Adrenal gland (tissue), 9 donors: ENCODE measurements at regions not wholly inside any gene's neighbourhood (a gene's known extent, or its start where the extent isn't known, plus 50 kb on each side); places are given as distances from the start of the nearest gene placed in this dataset.
"Not testable (repeated sequence)": the region's sequence is repeated elsewhere in the genome, so short reads cannot be mapped to it uniquely, and the experiment has no call there.

Experiments
- DNase-seq, 7 donors: peaks; one replicate each; pipeline ENCODE4 v3.0.0-alpha.2; 2019 to 2020
- H3K27ac ChIP-seq, 5 donors: fragments of 200-600 bp; sonication (generic) in 4 of 5; 1 replicate in 3 of 5; 2 replicates in 2 of 5; pipeline versions ENCODE4 v1.5.1 to v1.8.0; 2016 to 2020; ENCODE audit warnings: mild to moderate bottlenecking in 1 of 5
- H3K27me3 ChIP-seq: fragments of 200-600 bp; 2 replicates; pipeline ENCODE4 v1.8.0; 2021
- H3K36me3 ChIP-seq, 2 donors: fragments of 200-600 bp; replicated peaks in 1 of 2; 1 replicate in 1 of 2; 2 replicates in 1 of 2; pipeline versions ENCODE4 v1.5.1 to v1.8.0; 2018 to 2022
- H3K4me1 ChIP-seq, 2 donors: fragments of 200-600 bp; replicated peaks in 1 of 2; 1 replicate in 1 of 2; 2 replicates in 1 of 2; pipeline versions ENCODE4 v1.5.1 to v1.8.0; 2018 to 2021
- H3K4me3 ChIP-seq, 4 donors: fragments of 200-600 bp; sonication (generic) in 3 of 4; one replicate each; pipeline ENCODE4 v1.5.1; 2016 to 2018
- H3K9me3 ChIP-seq, 3 donors: fragments of 200-600 bp; sonication (generic) in 1 of 3; replicated peaks in 1 of 3; 1 replicate in 2 of 3; 2 replicates in 1 of 3; pipeline versions ENCODE4 v1.5.1 to v1.8.0; 2016 to 2021
- POLR2A ChIP-seq, 2 donors: fragments of 450-650 bp; IDR thresholded peaks; one replicate each; pipeline ENCODE4 v1.6.1; 2017; ENCODE audit warnings: antibody characterized with exemption in 2 of 2, mild to moderate bottlenecking in 2 of 2, moderate library complexity in 1 of 2
- WGBS, 4 donors: extraction: QIAGEN DNeasy Blood & Tissue Kit in 2 of 4; methylation state at CpG; one replicate each; pipeline versions ENCODE4 v1.1.5 to v1.1.7; 2013 to 2017; 5-methylcytosine and 5-hydroxymethylcytosine counted together
- intact Hi-C, 2 donors: fragments of 100-400 bp; cut with DNase I; formaldehyde crosslinking; loops; one replicate each; pipeline versions ENCODE4 v1.14.1 to v1.15.0; 2022 to 2023
- TF ChIP-seq, protein P1 (sequence below), 6 experiments: fragments of 450-650 bp in 4 of 6; fragments of 200-600 bp in 2 of 6; sonication (generic) in 1 of 6; IDR thresholded peaks; 1 replicate in 5 of 6; 2 replicates in 1 of 6; pipeline versions ENCODE4 v1.5.1 to v1.8.0; 2016 to 2021; ENCODE audit warnings: antibody characterized with exemption in 6 of 6, mild to moderate bottlenecking in 2 of 6, moderate library complexity in 1 of 6
- donor health status: healthy with polysubstance abuse.
- donor health status: Bipolar disorder and iron deficiency.
- donor health status: DM: yes; HTN: yes; CAD: no.
- donor health status: DM: no; HTN: no; CAD: no.
- donor health status: DM: no; HTN: no; CAD: no.

DNA sequence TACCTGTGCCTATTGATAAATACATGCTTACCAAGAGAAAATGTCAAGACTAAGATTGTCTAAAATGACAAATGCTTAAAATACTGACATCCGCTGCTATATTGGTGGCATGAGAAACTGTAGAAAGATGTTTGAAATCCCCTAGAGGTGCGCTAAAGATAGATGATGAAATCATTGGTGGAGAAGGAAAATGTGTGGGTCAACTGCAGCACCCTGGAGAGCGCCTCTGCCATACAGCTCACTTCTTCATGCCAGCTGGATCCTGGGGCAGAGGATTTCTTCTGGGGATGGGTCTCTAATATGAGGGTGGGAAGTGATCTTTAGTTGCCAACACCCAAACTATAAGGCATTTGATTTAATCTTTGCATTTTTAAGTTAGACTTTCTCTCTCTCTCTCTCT, 680.4 kb upstream of the POM121L12 start:
- H3K36me3 ChIP-seq = no peaks in the 10 kb centered on the region
- no peaks in the 10 kb centered on the region for H3K4me1 ChIP-seq
- no peak for DNase-seq
- intact Hi-C loops = no loop called here
- no peaks in the 10 kb centered on the region for H3K9me3 ChIP-seq
- H3K4me3 ChIP-seq = no peak overlapping the region
- H3K27me3 ChIP-seq = no peaks in the 10 kb centered on the region
- TF ChIP-seq, protein P1, sequence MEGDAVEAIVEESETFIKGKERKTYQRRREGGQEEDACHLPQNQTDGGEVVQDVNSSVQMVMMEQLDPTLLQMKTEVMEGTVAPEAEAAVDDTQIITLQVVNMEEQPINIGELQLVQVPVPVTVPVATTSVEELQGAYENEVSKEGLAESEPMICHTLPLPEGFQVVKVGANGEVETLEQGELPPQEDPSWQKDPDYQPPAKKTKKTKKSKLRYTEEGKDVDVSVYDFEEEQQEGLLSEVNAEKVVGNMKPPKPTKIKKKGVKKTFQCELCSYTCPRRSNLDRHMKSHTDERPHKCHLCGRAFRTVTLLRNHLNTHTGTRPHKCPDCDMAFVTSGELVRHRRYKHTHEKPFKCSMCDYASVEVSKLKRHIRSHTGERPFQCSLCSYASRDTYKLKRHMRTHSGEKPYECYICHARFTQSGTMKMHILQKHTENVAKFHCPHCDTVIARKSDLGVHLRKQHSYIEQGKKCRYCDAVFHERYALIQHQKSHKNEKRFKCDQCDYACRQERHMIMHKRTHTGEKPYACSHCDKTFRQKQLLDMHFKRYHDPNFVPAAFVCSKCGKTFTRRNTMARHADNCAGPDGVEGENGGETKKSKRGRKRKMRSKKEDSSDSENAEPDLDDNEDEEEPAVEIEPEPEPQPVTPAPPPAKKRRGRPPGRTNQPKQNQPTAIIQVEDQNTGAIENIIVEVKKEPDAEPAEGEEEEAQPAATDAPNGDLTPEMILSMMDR (IDR thresholded peaks at IDR 0.05) = no peak
- no peak for TF ChIP-seq POLR2A (IDR thresholded peaks at IDR 0.05)
- no peak overlapping the region for H3K27ac ChIP-seq
- 61 to 75% (median 70%) methylated on average over 3 of the region's 3 CpGs for WGBS, 4 donors

DNA sequence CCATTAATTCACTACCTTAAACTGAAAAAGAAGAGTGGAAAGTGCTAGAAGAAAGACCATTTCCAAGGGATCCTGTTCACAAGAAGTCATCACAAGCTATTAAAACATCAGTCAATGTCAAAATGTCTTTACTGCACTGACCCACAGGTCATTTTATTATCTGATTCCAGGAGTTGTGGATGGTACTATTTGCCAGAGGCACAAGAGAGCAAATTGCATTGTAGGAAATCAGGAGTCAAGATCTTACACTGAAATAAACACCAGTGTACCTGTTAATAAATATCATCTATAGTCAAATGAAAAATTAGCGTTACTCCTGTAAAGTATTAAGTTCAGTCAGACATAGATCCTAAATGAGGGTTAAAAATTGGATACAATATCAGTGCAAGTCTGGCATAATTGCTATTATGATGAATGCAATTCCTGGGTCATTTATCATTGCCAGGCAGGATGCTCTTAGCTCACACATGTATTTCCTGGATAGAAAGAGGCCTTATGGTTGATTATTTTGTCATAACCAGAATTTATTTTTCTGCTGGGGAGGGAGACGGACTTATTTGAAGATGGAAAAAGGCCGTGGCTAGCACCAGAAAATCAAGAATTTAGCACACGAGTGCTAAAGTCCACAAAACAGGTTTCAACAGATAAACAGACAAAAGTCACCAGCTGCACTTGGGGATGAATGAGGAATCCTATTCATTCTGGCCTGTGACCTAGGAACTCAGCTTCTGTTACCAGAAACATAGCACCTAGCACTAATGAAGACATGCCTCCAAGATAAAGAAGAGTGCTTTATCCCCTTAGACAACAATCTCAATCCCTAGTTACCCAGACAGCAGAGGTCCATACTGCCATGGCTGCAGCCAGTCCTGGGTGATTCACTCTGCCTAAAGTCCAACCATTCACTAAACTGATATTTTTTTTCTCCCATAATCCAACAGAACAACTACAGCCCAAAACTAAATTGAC, 683.1 kb upstream of the POM121L12 start:
- H3K27ac ChIP-seq = no peak overlapping the region
- no peak overlapping the region for H3K4me3 ChIP-seq
- H3K36me3 ChIP-seq = no peaks in the 10 kb centered on the region
- DNase-seq = no peak
- WGBS, 4 donors = 47 to 62% (median 56%) methylated on average over 4 of the region's 4 CpGs
- H3K27me3 ChIP-seq = no peaks in the 10 kb centered on the region
- no peak for TF ChIP-seq POLR2A (IDR thresholded peaks at IDR 0.05)
- TF ChIP-seq, protein P1 (IDR thresholded peaks at IDR 0.05) = no peak
- no peaks in the 10 kb centered on the region for H3K4me1 ChIP-seq
- intact Hi-C loops = no loop called here
- no peaks in the 10 kb centered on the region for H3K9me3 ChIP-seq

DNA sequence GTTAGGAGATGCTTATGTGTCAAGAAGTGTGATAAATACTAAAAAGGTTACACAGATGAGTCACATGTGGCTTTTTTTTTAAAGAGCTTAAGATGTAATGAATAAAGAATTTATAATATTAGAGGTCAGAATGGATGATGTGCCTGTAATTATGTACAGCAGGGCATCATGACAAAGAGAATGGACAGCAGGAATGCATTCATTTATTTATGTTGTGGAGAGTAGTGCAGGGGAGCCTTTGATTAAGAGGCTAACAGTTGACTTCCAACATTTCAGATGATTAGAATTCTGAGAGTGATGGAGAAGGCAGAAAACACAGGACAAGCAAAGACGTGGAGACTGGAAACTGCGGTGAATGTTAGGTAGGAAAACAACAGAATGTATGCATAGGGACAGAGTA, 691.4 kb upstream of the POM121L12 start:
- WGBS, 4 donors = 44 to 69% (median 47%) methylated on average over 2 of the region's 2 CpGs
- intact Hi-C loops = no loop called here
- H3K36me3 ChIP-seq = no peaks in the 10 kb centered on the region
- no peak overlapping the region for H3K4me3 ChIP-seq
- no peaks in the 10 kb centered on the region for H3K27me3 ChIP-seq
- no peak overlapping the region for H3K27ac ChIP-seq
- TF ChIP-seq, protein P1 (IDR thresholded peaks at IDR 0.05) = no peak
- TF ChIP-seq POLR2A (IDR thresholded peaks at IDR 0.05) = no peak
- no peaks in the 10 kb centered on the region for H3K9me3 ChIP-seq
- no peaks in the 10 kb centered on the region for H3K4me1 ChIP-seq
- no peak for DNase-seq

DNA sequence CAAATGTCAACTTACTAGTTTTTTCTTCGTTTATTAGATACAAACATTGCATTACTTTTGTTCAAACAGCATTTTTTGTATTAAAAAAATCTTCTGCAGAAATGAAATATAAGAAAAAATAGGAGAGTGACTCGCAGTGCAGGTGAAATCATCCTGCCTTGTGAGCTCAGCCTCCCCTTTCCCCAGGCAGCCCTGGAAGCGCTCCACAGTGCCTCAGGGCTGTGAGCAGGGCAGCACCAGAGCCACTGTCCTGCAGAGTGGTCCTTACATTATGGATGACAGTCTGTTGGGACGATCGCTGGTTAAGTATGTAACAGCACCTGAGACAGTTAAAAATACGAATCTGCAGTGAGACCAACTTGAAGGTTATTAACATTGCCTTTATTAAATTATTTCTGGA, 695.4 kb upstream of the POM121L12 start:
- intact Hi-C loops = no loop called here
- DNase-seq = no peak
- H3K27ac ChIP-seq = no peak overlapping the region
- H3K9me3 ChIP-seq = no peaks in the 10 kb centered on the region
- H3K27me3 ChIP-seq = no peaks in the 10 kb centered on the region
- H3K4me3 ChIP-seq = no peak overlapping the region
- H3K4me1 ChIP-seq = no peaks in the 10 kb centered on the region
- no peaks in the 10 kb centered on the region for H3K36me3 ChIP-seq
- TF ChIP-seq, protein P1 (IDR thresholded peaks at IDR 0.05) = no peak
- no peak for TF ChIP-seq POLR2A (IDR thresholded peaks at IDR 0.05)
- WGBS, 4 donors = 58 to 72% (median 66%) methylated on average over 6 of the region's 6 CpGs

DNA sequence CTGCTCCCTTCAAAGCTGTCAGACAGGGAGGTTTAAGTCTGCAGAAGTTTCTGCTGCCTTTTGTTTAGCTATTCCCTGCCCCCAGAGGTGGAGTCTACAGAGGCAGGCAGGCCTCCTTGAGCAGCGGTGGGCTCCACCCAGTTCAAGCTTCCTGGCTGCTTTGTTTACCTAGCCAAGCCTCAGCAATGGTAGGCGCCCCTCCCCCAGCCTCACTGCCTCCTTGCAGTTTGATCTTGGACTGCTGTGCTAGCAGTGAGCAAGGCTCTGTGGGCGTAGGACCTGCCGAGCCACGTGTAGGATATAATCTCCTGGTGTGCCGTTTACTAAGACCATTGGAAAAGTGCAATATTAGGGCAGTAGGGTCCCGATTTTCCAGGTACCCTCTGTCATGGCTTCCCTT, 707.1 kb upstream of the POM121L12 start:
- H3K4me1 ChIP-seq, H3K9me3 ChIP-seq, DNase-seq, H3K36me3 ChIP-seq, H3K27ac ChIP-seq, intact Hi-C loops, H3K27me3 ChIP-seq, H3K4me3 ChIP-seq: not testable (repeated sequence)
- 79 to 88% (median 82%) methylated on average over 5 to 7 of the region's 7 CpGs for WGBS, 4 donors
